Frontal cortex (tissue), 3 donors: ENCODE measurements at regions not wholly inside any gene's neighbourhood (a gene's known extent, or its start where the extent isn't known, plus 50 kb on each side); places are given as distances from the start of the nearest gene placed in this dataset.
"Not testable (repeated sequence)": the region's sequence is repeated elsewhere in the genome, so short reads cannot be mapped to it uniquely, and the experiment has no call there.

Experiments
- DNase-seq, 2 donors: peaks; one replicate each; pipeline ENCODE4 v3.0.0; 2012; ENCODE audit warnings: low spot score in 2 of 2
- FAIRE-seq: peaks from 2 replicates; lab custom pipeline; 2012; peaks lifted over from hg19 to GRCh38; lab: Jason Lieb, UNC
- donor health status: control.
- donor health status: control.
- donor health status: control.

DNA sequence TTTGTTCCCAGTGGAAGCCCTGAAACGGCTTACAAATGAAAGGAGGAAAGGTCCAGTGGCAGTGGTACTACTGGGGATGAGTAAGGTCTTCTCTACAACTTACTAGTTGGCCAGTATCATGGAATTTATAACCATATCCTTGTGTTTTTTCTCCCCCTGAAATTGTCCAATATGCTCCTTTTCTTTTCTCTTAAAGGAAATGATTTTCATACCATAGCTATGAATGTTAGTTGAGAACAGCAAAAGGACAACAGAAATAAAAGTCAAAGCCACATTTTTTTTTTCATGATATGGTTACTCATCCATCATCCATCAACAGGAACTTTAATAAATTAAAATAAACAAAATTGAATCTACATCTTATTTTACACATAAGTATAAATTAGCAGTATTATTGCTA is 450.4 kb downstream of the MFSD1 start:
- DNase-seq, result no peak
- no peak for FAIRE-seq

DNA sequence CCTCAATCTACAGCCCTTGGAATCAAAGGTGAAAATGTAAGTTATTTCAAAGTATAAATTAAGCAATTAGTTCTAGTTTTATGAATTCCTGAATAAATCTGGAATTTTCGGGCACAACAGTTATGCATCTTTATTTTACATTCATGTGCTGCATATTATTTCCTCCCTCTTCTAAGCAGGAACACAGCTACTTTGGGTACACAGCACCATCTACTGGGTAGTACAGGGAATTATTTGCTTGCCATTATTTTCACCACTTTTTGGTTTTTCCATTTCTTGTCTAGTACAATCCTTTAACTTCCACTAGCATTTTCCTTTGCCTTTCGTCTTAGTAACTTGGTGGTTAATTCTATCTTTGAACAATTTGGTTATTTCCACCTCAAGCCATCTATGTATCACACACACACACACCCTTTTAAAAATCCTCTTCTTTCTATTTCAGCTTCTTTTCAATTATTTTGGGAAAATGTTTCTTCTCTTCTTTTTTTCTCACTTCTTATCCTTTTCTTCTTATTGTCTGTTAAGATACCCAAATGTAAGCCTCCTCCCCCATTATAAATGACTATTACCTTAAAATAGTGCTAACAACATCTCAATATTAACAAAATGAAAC is 451.0 kb downstream of the MFSD1 start:
- no peak for FAIRE-seq
- no peak for DNase-seq

DNA sequence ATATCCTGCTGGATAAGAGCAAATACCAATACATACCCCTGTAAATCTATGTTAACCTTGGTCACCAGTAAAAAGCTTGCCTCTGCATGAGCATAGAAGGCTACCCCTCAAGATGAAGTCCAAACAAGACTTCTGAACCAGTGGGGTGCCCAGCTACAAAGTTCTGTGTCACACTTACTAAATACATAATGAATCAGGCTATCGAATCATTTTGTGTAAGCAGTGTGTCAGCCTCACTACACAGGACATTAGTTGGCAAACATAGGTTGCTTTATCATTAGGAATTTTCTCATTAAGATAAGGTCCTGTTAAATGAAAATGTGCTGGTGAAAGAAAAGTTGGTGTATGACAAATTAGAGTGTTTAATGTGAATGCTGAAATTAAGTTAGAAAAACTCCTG is 452.0 kb downstream of the MFSD1 start:
- DNase-seq (no peak), FAIRE-seq (no peak)

DNA sequence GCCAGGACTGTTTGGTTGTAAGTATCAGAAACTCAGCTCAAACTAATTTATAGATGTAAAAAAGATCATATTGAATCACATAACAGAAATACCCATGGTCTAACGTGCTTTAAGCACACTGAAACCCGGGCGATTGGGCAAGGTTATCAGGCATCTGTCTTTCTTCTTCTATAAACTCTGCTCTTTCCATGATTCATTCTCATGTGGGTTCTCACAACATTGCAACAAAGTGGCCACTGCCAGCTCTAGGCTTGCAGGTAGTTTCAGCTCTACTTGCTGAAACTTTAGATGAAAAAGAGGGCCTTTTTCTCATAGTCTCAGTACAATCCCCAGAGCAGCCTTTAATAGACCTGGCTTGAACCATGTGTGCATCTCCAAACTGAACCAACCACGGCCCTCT is 456.1 kb downstream of the MFSD1 start:
- no peak for DNase-seq

DNA sequence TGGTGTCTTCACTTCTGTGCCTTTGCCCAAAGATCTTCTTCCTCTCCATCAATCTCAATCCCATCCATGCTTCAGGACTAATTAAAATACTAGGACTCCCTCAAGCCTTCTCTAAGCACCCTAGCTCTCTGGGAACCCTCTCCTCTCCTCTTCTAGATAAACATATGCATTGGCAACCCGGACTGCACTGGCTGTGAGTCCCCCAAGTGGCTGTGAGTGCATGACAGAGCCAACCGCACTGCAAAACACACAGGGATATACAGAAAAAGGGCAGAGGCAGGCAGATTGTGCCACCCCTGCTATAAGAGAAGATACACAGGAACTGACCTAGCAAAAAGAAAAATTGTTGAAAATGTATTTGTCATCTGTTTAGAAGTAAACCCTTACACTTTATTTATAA is 457.1 kb downstream of the MFSD1 start:
- FAIRE-seq (no peak), DNase-seq (no peak)

More for the DNA sequence above, 456.1 kb downstream of the MFSD1 start:
- FAIRE-seq, result no peak

DNA sequence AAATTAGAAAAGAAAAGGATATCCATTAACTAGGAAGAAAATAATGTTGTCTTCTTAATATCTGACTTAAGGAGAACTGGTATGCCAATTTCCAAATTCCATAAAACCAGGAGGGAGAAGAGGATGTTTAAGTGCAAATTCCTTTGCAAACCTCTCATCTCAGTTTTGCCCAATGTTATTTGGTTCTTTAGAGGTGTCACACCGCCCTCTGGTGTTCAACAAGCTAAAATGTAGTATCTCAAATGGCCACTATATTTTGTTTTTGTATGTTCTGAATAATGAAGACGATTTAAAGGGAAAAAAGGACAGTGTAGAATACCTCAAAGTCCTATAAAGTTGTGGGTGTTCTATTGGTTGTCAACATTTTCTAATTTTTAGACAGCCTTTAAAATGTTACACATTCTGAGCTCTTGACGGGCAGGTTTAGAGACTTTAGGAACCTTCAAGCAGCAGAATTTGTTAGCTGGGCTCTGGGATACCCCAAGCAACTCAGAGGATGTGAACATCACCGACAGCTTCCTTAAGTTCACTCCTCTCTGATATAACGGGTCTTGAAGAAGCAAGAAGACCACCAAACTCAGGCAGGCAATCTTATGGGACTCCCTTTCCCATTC is 458.3 kb downstream of the MFSD1 start:
- DNase-seq, result peak; percentile 2 to 23
- peak; percentile 92 for FAIRE-seq

DNA sequence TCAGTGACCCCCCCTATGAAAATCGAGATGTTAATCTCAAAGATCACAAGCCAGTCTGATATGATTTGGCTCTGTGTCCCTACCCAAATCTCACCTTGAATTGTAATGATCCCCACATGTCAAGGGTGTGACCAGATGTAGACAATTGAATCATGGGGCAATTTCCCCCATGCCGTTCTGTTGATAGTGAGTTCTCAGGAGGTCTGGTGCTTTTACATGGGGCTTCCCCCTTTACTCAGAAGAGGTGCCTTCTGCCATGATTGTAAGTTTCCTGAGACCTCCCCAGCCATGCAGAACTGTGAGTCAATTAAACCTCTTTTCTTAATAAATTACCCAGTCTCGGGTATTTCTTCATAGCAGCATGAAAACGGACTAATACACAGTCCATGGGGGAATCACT is 459.5 kb downstream of the MFSD1 start:
- not testable (repeated sequence) for DNase-seq, FAIRE-seq

DNA sequence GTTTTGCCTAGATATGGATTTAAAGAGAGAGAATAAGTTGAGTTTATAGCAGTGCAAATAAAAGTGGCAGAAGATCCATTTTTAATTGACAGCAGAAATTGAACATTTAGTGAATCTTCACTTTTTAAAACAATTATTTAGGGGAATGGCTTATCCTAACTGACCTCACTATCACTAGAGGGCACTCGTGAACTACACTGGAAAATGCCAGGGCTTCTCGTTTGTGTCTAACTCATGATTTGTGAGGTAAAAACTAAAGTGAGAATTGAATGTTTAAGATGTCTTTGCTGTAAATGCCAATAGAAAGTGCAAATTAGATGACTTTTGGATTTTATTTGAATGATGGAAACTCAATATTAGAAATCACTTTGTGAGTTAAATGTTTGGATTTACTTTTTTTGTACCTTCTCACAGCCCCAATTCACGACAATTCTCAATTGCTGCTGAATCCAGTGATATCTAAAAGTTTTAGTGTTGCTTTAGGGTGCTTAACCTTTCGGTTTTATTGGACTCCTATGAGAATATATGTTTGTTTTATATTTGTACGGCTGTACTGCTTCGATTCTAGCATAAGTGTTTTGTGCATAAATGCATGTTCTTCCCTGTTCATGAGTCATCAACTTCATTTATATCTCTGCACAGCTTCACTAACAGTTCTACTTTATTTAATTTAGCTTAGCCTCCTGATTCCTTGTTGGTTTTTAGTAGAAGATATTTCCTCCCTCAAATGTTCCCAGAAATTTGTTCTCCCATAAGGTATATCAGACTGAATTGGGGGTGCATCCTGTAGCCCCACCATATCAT is 462.1 kb downstream of the MFSD1 start:
- peak in 1 of 2 donors; percentile 19 for DNase-seq
- FAIRE-seq, result peak; percentile 82

DNA sequence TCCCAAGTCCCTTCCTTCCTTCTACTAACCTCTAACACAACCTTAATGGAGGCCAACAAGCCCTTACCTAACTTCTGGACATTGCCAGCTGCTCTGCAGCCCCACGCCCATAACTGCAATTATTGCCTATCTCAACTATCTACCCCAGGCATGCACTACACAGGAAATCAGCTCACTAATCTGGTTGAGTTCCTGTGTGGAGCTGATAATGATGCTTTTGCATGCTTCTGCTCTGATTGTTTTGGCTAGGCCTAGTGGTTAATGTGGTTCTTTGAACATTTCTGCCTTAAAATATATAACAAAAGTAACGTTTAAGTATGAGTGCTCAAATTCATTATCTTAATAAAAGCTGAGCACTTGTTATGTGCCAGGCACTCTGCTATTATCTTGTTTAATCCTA is 463.9 kb downstream of the MFSD1 start:
- FAIRE-seq, result no peak
- DNase-seq, result no peak

DNA sequence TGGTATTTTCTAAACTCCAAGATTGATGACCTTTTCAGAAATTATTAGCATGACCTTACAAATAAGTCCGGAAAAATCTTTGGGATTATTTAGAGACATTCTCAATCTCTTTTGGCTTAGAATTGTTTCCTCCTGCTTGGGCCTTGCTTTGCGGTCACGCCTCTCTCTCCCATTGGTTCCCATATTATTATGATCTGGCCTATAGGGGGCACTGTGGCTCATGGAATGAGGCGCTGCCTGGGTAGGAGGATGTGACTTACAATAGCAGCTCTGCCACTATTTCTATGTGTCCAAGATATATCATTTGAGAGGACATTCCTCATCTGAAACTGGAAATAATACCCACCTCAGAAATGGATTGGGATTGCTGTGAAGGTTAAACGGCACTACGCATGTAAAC is 464.9 kb downstream of the MFSD1 start:
- DNase-seq (no peak), FAIRE-seq (no peak)

DNA sequence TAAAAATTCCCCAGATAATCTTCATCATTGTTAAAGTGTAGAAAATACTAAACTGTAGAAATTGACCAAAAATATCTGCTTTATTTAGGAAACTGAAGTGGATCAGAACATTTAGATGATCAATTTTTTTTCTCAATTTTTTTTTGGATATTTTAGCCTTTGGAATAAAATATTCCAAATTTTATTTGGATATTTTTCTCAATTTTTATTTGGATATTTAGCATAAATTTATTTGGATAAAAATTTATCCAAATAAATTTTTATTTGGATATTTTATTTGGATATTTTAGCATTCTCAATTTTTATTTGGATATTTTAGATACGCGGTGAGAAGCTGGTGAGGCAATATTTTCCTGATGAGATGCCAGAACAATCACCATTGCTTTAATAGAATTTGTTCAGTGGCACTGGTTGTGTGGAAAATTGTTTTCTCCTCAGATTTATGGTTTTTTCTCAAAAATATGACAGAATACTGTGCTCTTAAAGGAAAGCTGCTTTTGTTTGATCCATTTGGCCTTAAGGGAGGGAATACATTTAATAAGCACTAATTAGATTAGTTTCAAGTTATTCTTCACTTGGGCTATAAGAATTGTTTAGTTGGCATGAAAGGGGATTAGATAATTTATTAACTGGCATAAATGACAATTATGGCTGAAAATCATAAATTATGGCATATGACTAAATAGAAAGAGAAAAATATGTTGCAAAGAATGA is 470.1 kb downstream of the MFSD1 start:
- DNase-seq (no peak), FAIRE-seq (peak; percentile 97)

DNA sequence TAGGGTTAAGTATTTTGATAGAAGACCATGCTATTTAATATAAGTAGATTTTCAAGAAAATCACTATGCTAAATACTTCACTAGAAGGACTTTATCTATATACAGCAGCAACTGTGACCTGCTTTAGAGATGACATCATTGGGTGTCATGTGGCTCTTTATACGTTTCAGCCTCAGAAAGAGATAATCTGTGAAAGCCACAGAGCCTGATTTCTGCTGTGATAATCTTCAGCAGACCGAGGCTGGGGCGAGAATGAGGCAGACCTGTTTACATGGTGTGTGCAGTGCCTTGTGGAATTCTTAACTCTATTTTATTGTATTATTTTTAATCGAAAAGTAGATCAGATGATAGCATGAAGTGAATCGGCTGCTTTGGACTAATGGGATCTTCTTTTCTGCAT is 471.2 kb downstream of the MFSD1 start:
- DNase-seq (no peak), FAIRE-seq (no peak)

DNA sequence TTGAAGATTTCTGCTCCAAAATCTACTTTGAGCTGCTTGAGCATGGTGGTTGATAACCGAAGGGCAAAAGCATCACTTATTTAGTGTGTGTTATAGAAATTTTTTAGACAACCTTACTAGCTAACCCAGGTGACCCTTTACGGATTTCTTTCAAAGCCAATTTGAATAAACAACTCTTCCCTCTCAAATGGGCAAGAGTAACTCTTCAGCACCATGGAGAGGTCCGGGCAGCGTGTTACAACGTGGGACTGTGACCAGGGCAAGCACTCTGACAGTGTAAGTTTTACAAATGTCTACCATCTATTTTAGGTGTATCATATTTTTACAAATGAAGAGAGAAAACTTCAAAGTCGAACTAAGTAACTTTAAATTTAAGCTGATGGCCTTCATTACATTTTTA is 471.8 kb downstream of the MFSD1 start:
- DNase-seq, result no peak
- FAIRE-seq, result no peak

DNA sequence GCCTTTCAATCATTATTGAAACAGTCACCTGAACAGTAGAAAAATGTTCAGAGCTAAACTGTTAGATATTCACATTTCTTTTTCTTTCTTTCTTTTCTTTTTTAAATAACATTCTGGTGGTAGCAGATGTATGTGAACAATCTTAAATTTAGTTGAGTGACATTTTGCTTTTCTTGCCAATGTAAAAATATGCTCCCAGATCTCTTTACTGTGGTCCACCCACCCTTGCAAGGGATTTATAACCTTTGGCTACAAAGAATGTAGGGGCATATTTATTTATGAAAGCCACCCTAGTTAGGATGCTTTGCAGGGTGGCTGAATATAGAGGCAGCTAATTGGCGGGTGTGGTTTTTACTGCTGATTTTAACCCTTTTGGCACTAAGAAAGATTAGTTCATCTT is 473.9 kb downstream of the MFSD1 start:
- FAIRE-seq (no peak), DNase-seq (no peak)

DNA sequence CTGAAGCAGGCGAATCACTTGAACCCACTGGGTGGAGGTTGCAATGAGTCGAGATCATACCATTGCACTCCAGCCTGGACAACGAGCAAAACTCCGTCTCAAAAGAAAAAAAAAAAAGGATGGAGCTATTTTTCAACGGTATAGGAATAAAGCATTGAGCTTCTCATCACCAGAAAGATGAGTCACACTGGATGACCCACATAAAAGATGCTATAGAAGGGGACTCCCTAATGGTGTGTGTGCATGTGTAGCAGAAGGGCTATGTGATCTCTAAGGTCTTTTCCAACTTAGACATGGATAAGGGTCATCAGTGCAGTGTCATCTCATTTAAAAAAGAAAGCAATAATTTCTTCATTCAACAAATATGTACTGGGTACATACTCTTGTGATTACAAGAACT is 476.0 kb downstream of the MFSD1 start:
- FAIRE-seq, result no peak
- DNase-seq, result no peak

DNA sequence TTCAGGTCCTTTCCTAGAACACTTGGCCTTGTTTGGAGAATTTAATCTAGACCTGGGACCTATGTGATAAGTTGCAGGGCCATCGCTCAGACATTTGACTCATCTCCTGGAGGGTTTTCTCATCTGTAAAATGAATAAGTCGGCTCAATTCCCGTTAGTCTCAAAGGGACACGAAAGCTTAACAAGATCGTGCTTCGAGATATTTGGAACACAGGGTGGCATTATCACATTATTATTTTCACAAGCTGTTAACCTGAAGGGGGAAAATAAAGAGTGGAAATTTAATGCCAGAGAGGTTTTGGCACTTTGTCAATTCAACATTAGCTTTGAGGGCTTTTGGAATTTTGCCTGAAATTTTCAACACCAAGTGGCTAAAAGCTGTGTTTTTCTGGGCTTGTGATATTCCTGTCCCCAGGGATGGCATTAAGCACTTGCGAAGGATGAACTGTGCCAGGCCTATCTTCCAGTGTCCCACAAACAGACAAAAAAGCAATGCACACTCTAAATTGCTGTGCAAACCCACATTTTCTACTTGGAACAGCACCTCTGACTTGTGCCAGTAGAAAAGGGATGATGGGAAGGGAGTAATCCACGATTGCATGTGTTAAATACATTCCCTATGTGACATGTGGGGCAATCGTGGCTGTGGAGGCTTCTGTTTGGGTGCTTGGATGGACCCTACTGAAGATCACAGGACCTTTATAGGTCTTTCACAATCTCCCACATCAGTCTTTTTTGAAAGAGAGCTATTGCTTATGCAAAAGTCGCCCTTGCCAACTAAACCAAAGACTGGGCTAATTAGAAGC is 478.7 kb downstream of the MFSD1 start:
- FAIRE-seq (no peak), DNase-seq (no peak)

DNA sequence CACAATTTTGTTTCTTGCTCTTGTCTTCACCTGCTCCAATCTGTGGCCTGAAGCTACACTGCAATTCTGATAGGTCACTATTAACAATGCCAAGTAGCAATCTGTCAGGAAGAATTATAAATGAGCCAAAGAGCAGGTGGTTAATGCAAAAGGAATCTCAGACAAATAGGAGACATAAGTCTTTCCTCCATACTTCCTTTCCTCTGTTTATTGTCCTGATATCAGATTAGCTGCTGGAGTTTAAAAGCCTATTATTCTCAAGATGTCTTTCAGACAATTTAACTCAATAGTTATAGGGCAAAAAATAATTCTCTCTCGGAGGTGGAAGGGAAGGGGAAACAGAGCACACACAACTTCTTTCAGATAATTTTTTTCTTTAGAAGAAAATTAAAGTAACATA is 491.6 kb downstream of the MFSD1 start:
- FAIRE-seq, result no peak

DNA sequence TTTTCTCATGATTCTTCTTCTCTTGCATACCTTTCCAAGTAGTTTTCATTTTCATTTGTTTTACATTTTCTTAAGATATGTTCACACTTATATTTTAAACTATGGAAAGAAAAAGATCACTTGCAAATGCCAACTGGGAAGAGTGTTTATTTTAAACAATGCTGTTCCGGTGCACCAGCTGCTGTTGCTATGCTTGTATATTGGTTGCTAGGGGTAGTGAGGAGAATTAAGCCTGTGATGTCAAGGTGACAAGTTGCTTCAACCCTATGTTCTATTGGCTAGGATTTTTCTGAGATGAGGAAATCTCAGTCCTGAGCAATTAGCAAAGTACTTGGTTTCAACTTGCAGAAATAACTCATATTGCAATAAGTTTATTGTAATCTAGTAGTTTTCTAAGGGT is 500.1 kb downstream of the MFSD1 start:
- FAIRE-seq, result no peak
- DNase-seq, result no peak

More for the DNA sequence above, 491.6 kb downstream of the MFSD1 start:
- no peak for DNase-seq

DNA sequence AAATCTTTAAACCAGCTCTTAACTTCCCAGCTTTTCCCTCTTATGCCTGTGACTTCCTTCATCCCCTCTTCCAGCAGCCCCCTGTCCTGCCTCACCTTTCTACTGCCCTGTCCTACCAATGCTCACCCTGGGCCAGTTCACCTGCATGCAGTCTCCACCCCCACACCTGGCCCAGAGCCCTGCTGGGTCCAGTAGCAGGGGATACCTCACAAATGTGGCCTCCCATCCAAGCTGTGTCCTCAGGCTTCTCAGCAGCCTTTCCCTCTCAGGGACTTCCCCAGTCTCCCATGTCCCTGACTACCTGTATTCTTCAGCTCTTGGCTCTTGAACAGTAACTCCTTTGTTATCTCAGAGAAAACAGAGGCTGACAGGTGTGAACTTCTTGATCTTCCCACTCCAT is 503.2 kb downstream of the MFSD1 start:
- FAIRE-seq (no peak), DNase-seq (no peak)

DNA sequence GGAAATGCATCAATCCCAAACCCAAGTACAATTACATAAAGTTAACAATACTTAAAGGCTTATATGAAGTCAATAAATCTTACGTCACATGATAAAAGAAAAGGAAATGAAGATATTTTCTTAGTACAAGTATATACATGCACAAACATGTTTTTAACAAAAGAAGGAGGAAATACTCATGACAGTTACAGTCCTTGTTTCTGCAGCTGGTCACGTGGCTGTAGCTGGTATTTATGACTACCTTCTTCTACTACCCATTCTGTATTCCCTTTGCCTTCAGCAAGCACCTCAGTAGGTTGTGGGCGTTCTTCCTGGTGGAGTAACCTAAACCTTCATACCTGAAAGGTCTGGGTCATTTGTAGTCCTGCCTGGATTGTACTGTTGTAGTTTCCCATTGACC is 514.9 kb downstream of the MFSD1 start:
- not testable (repeated sequence) for FAIRE-seq, DNase-seq
